ENCODE measurements at regions not wholly inside any gene's neighbourhood (a gene's known extent, or its start where the extent isn't known, plus 50 kb on each side); places are given as distances from the start of the nearest gene placed in this dataset.

GRCh38 chr13:44759384-44760360 lies 183.5 kb upstream of the TSC22D1 start:
- intact Hi-C loops (cut with micrococcal nuclease), result loop anchor here (1.0 to 5.0 kb wide), 4 partner anchors 39 to 182 kb away; partner anchors contain the start of gene TSC22D1
- Histone ChIP-seq H3K27ac (ENCODE audit: low read length) (peak overlapping the region; percentile 94), H3K36me3 (ENCODE audit: low read depth, low read length) (no peaks in the 10 kb centered on the region), H3K79me2 (ENCODE audit: low read length) (no peaks in the 10 kb centered on the region), H3K4me1 (ENCODE audit: insufficient read depth, low read length) (peaks cover 45% of the 10 kb centered on the region), H3K4me3 (ENCODE audit: low read length) (peak overlapping the region; percentile 32; the same call in 1 of the 2 replicates), H3K9me3 (ENCODE audit: low read length) (no peaks in the 10 kb centered on the region), H2AFZ (ENCODE audit: low read length) (peak overlapping the region; percentile 44), H3K9me2 (replicated peaks; ENCODE audit: low read length) (no peaks in the 10 kb centered on the region), H3K4me2 (ENCODE audit: low read length) (peak overlapping the region; percentile 75), H3K9ac (ENCODE audit: low read length) (peak overlapping the region; percentile 59), H3F3A (ENCODE audit: low read length, unreplicated experiment) (peaks cover 11% of the 10 kb centered on the region), H4K20me1 (ENCODE audit: low read length) (no peaks in the 10 kb centered on the region), H3K27me3 (ENCODE audit: low read length) (no peaks in the 10 kb centered on the region)
- POLR2A ChIA-PET (ENCODE audit: unreplicated experiment), result interaction anchor here (0.7 kb wide), 2 partner anchors 45 to 57 kb away, joined by 4 to 6 read pairs; no protein-coding TSS in a partner anchor
- peak; percentile 17 for ATAC-seq
- CTCF ChIA-PET, result interaction anchor here (0.6 to 1.0 kb wide), 2 partner anchors 138 to 185 kb away, joined by 3 to 4 read pairs; no protein-coding TSS in a partner anchor
- TSS peak; percentile 56 for BruUV-seq (replicated peaks)
- TF ChIP-seq, protein P1, sequence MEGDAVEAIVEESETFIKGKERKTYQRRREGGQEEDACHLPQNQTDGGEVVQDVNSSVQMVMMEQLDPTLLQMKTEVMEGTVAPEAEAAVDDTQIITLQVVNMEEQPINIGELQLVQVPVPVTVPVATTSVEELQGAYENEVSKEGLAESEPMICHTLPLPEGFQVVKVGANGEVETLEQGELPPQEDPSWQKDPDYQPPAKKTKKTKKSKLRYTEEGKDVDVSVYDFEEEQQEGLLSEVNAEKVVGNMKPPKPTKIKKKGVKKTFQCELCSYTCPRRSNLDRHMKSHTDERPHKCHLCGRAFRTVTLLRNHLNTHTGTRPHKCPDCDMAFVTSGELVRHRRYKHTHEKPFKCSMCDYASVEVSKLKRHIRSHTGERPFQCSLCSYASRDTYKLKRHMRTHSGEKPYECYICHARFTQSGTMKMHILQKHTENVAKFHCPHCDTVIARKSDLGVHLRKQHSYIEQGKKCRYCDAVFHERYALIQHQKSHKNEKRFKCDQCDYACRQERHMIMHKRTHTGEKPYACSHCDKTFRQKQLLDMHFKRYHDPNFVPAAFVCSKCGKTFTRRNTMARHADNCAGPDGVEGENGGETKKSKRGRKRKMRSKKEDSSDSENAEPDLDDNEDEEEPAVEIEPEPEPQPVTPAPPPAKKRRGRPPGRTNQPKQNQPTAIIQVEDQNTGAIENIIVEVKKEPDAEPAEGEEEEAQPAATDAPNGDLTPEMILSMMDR (conservative IDR thresholded peaks at IDR 0.05; ENCODE audit: low read depth, low read length), result no peak
- TF ChIP-seq EZH2 (IDR thresholded peaks at IDR 0.05; ENCODE audit: low read length, unreplicated experiment) (no peak), EZH2phosphoT487 (IDR thresholded peaks at IDR 0.05; ENCODE audit: borderline replicate concordance, low read length) (no peak)
- peak; percentile 51 for DNase-seq

DNA sequence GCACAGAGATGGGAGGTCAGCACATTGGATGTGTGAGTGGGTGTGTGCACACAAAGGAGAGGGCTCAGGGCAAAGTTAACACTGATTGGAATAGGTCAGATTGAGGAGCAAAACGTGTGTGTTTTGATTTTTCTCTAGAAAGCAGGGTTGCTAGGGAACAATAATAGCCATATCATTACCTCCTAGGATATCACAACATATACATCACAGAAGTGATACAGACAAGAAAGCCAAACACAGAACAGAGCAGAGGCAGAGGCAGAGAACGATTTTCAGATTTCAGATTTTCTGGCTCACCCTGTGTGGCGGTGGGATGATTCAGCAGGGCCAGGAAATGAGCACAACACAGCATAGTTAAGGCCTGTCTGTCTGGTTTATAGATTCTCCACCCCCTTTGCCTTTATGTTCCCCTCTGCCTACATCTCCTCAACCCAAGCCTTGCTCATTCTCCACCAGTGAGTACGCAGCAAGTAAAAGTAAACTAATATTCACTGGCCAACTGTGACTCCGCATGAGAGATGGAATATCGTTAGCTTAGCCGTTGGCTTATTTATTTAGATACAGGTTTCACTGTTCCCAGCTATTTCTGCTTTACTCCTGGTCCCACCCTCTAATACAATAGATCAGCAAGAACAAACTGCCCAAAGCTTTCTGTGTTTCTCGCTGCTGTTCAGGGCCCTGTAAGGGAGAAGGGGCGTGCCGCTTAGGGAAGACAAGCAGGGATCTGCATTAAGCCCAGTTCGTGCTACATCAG lies 182.7 kb upstream of the TSC22D1 start:
- H3F3A ChIP-seq (ENCODE audit: low read length, unreplicated experiment), result peaks cover 11% of the 10 kb centered on the region
- POLR2A ChIA-PET (ENCODE audit: unreplicated experiment), result interaction anchor here (0.5 kb wide), 1 partner anchor 714 kb away, joined by 5 read pairs; no protein-coding TSS in a partner anchor
- no peaks in the 10 kb centered on the region for H3K27me3 ChIP-seq (ENCODE audit: low read length)
- H3K4me2 ChIP-seq (ENCODE audit: low read length), result peak overlapping the region; percentile 75
- H2AFZ ChIP-seq (ENCODE audit: low read length), result peak overlapping the region; percentile 44; the same call in 1 of the 2 replicates
- peaks cover 45% of the 10 kb centered on the region for H3K4me1 ChIP-seq (ENCODE audit: insufficient read depth, low read length)
- TSS peak; percentile 55 for BruUV-seq (replicated peaks)
- TF ChIP-seq EZH2 (IDR thresholded peaks at IDR 0.05; ENCODE audit: low read length, unreplicated experiment) (no peak), EZH2phosphoT487 (IDR thresholded peaks at IDR 0.05; ENCODE audit: borderline replicate concordance, low read length) (no peak)
- TF ChIP-seq, protein P1 (conservative IDR thresholded peaks at IDR 0.05; ENCODE audit: low read depth, low read length), result no peak
- H3K9me2 ChIP-seq (replicated peaks; ENCODE audit: low read length), result no peaks in the 10 kb centered on the region
- H3K79me2 ChIP-seq (ENCODE audit: low read length), result no peaks in the 10 kb centered on the region
- no peaks in the 10 kb centered on the region for H4K20me1 ChIP-seq (ENCODE audit: low read length)
- CTCF ChIA-PET, result no interaction called here
- DNase-seq, result peak; percentile 88
- intact Hi-C loops (cut with micrococcal nuclease), result loop anchor here (1.0 to 5.0 kb wide), 4 partner anchors 39 to 182 kb away; partner anchors contain the start of gene TSC22D1
- ATAC-seq, result peak; percentile 97
- peak overlapping the region; percentile 94 for H3K27ac ChIP-seq (ENCODE audit: low read length)
- H3K9ac ChIP-seq (ENCODE audit: low read length), result peak overlapping the region; percentile 59
- H3K9me3 ChIP-seq (ENCODE audit: low read length), result no peaks in the 10 kb centered on the region
- peak overlapping the region; percentile 32; the same call in 1 of the 2 replicates for H3K4me3 ChIP-seq (ENCODE audit: low read length)
- H3K36me3 ChIP-seq (ENCODE audit: low read depth, low read length), result no peaks in the 10 kb centered on the region

Measured in PC-3 (cell line).